ENCODE measurements at regions not wholly inside any gene's neighbourhood (a gene's known extent, or its start where the extent isn't known, plus 50 kb on each side); places are given as distances from the start of the nearest gene placed in this dataset.
"Not testable (repeated sequence)": the region's sequence is repeated elsewhere in the genome, so short reads cannot be mapped to it uniquely, and the experiment has no call there.

DNA sequence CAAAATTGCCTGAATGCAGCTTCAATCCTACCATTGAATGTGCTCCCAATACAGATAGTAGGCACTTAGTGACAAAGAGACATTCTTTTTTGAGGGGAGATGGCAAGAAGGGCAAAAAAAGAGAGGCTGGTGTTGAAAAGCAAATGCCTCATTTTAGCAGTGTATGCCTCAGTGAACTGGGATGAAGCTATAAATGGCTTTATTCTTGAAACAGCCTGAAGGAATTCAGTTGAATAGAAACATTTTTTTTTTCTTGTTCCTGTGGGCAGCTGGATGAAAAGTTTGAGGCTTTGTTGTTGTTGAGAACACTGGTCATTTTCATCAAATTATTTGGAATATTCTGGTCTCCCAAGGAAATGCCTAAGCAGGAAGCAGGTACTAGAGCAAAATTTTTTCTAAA lies 228.9 kb downstream of the RNF144A start:
- no peak for DNase-seq

DNA sequence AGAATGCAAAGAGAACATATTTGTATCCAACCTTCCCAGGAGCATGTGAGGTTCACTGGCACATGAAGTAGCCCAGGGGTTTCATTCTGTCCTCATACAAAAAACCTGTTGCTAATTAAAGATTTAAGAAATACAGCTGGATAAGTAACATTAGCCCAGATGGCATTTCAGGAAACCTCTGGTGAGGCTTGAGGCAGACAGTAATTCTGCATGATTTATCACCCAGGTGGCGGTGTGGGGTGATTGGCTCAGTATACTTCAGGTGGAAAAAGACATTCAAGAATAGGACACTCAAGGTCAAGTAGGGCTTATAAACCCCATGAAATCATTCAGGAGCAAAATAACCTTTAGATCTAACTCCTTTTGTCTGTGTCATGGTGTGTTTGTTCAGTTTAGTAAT lies 237.4 kb downstream of the RNF144A start:
- DNase-seq: no peak

DNA sequence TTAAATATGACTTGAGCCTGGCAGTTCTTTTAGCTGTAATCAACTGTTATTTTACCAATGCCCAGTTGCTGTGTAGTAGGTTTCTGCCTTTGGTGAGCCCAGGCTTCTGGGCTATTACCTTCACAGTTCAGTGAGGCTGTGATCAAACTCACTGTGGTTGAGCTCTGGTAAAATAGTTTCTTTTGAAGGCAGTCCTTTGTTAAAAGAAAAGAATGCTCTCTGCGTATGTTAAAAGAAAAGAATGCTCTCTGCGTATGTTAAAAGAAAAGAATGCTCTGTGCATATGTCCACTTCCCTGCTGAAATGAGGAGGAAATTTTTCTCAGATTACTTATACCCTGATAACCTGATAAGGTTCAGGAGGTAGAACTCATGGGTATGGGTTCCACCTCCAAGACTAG lies 244.3 kb downstream of the RNF144A start:
- no peak for DNase-seq

DNA sequence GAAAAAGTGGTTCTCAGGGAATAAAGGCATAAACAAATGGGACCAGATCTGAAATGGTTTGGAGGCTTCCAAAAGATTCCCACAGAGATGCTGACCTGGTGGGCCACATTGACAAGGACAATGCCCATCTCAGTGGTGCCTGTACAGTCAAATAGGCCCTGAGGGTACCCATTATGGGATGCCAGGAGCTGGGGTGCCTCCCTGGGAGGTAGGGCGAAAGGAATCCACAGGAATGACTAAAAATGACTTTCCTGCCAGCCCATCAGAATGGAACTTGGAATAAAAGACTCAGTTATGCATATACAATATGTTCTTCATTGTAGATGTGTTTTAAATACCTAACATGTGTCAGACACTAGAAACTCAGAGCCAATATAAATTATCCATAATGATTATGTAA lies 248.5 kb downstream of the RNF144A start:
- no peak for DNase-seq

DNA sequence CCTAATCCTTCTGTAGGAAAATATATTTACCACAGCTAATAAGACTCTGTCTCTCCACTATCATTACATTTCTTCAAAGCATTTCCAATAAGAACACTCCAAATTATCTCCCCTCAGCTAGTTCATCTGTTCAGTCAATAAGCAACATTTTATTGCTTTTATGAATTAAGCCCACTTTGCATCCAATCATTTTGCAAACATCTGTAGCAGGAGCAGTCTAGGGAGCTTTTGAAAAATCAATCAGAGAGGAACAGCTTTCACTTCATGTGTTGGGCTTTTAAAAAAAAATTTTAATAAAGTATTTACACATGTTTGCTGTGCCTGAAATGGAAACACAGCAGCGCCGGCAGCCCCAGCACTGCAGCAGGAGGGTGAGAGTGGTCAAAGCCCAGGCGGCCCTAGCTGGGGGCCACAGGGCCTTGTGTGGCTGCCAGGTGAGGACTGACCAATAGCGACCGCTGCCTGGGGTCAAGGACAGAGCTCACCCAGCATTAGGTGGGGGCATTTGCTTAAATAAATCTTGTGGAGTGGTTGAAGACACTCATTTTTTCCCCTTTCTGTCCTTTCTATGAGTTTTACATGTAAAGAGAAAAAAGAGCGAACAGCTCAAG lies 250.7 kb downstream of the RNF144A start:
- DNase-seq: no peak

DNA sequence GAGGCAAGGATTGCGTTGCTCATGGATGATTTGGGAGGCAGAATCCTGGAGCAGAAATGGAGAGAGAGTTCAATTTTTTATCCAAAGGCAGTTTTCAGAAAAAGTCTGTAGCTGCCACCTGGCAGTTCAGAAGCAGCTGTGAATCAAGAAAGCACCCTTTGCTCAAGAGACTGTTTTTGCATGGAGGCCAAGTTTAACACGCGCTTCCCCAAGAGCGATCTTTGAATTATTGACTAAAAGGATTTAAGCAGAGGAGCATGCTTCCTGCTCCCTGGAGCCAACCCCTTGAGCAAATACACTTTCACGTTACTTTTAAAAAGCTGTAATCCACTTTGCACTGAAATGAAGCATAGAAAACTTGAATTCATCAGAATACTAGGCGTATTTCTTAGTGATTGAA lies 252.4 kb downstream of the RNF144A start:
- no peak for DNase-seq

DNA sequence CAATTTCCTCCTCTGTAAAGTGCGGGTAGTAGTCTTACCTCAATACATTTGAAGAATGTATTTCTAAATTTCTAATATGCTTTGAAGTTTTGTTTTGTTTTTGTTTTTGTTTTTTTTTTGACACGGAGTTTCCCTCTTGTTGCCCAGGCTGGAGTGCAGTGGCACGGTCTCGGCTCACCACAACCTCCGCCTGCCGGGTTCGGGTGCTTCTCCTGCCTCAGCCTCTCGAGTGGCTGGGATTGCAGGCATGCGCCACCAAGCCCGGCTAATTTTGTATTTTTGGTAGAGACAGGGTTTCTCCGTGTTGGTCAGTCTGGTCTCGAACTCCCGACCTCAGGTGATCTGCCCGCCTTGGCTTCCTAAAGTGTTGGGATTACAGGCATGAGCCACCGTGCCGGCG lies 261.8 kb downstream of the RNF144A start:
- DNase-seq: not testable (repeated sequence)

DNA sequence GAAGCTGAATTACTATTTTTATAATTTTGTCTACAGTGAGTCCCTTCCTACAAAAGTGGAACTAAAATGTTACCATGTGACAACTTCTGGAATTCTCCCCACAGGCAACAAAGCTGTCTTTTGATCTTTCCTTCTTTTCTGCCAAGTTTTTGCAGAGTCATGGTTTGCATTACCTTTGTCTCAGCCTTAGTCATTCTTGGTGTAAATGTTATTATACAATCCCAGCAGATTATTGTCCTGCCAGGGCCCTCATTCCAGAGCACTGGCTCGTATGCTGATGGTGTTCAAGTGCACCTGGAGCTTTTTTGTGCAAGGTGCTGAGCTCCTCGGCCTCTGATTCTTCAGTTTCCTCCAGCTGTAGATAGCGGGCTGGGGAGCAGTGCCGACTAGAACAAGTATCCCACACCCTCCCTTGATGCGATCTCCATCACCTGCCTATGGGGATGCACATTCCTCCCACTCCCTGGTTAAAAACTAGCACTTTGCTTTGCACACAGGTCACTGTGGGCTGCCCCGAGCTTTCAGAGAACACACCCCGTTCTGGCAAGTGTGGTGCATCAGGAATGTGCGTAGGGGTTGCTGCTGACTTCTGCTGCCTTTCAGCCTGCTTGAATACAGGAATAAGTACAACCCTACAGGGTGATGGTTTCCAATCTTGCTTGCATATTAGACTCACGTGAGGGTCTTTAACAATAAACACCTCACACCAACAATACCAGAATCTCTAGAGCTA lies 263.6 kb downstream of the RNF144A start:
- no peak for DNase-seq

DNA sequence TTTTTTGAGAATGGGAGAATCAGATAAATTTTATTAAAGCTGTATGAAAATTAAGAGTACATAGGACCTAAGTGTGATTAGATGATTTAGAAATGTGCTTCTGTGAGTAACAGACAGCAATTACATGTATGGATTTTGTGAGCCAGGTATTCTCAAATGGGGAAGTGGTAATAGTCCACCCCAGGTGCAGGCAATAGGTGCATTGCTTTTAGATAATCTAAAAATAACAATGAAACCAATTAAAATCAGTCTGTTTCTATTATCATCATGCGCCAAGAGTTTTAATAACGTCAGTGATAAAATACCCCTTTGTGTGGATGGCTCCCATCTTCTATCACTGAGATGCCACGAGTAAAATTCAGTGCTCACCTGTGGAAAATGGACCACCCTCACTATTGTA lies 265.3 kb downstream of the RNF144A start:
- no peak for DNase-seq

DNA sequence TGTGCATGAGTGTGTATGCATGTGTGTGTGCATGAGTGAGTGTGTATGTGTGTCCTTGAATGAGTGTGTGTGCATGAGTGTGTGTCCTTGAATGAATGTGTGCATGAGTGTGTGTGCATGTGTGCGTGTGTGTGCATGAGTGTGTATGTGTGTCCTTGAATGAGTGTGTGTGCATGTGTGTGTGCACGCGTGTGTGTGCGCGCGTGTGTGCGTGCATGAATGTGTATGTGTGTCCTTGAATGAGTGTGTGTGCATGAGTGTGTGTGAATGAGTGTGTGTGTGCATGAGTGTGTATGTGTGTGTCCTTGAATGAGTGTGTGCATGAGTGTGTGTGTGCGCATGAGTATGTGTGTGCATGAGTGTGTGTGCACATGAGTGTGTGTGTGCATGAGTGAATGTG lies 271.9 kb downstream of the RNF144A start:
- no peak for DNase-seq

DNA sequence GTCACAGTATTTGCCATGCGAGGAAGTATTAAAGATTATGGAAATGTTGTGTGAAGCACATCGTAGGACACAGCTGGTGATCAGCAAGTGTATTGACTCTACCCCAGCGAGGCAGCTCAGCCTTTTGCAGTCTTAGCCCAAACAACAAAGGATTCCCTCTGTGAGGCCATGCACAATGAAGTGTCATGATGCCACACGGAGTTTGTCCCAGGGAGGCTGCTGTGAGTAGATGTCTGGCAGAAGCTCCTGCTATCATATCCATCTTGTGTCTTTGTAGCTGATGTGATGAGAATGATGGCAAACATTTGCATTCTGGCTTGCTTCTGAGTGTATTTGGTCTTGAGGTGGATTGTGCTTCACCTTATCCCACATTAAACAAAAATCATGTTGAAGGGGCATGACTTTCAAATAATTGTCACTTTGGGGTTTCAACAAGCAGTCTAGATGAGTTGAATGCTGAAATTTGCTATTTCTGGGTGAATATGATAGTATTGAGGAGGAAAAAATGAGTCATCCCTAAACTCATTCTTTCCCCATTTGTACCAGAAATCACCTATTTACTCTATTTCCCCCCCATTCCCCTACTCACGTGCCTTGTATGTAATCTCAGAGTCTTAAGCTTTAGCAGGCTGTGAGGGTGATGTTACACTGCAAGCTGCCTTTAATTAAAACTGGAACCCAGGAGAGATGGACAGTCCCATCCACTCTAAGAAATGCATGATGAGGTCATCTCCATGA lies 273.5 kb downstream of the RNF144A start:
- no peak for DNase-seq

DNA sequence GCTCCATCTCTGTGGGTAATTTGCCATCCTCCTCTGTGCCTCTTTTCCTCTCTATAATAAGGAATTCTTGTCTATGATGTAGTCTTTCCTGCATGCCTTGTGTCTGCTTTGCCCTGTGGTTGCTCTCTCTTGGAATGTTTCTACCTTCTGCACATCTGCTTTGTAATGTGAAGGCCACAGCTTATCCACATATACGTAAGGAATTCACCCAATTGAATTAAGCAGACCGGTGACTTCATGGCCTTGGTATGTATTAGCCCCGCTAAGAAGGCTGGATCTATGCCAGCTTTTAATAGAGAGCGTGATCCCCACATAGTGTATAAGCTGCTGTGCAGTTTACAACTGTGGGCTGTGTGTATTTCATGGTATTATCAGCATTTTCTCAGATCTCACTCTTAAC lies 274.7 kb downstream of the RNF144A start:
- DNase-seq: no peak

DNA sequence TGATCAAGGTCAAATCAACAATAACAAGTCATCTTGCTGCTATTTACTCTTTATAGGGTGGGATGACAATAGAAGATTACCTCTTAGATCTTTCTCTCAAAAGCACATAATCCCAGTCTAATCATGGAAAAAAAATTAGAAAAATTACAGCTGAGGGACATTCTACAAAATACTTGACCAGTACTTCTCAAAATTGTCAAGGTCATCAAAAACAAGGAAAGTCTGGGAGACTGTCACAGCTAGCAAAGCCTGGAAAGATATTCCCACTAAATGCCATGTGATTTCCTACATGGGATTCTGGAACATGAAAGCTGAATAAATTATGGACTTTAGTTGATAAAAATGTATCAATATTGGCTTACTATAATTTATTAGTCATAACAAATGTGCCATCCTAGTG lies 276.2 kb downstream of the RNF144A start:
- no peak for DNase-seq

DNA sequence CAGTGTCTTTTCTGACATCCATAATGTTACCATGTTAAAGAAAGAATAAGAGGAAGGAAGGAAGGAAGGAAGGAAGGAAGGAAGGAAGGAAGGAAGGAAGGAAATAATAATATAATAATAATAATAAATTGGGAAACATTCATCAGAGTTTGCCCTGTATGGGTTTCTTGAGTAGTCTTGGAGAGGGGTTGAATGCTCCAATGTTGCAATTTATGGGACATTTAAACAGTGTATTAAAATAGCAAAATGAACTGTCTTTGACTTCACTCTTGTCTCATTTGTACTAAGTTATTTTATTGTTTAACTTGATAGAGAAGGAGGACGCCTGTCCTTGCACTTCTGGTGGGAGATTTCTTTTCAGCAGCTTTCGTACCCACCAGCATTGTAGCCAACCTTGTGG lies 277.7 kb downstream of the RNF144A start:
- DNase-seq: no peak

DNA sequence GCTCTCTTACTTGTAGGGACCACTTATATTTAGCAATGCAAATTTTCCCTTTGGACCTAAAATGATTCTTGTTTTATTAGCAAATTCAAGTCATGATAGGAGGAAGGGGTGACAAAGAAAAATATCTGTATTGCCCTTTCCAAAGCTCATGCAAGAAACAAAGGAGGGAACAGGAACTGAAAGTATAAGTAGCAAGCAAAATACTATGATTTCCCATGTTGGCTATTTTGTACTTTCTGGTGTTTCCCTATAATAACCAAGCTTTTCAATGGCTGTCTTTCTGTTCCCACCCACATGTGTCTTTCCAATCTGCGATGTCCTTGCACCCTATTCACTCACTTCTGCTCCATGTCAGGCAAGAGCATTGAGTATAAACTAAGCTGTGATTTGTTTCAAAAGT lies 279.7 kb downstream of the RNF144A start:
- no peak for DNase-seq

DNA sequence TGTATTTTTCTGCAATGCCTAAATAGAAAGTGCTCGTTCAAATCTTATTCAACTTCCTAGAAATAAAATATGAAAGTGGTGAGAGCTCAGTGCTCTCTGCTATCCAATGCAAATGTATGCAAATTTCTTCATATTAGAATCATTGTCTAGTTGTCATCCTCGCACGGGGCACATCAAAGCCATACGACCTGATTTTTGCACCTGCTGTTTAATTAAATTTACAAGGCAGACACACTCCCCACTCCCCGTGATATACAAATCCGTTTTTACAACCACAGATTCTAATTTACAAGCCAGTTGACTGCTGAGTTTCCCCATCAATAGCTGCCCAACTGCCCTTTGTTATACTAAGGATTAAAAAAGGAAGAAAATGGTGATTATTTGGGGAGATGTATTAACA lies 284.6 kb downstream of the RNF144A start:
- no peak for DNase-seq

DNA sequence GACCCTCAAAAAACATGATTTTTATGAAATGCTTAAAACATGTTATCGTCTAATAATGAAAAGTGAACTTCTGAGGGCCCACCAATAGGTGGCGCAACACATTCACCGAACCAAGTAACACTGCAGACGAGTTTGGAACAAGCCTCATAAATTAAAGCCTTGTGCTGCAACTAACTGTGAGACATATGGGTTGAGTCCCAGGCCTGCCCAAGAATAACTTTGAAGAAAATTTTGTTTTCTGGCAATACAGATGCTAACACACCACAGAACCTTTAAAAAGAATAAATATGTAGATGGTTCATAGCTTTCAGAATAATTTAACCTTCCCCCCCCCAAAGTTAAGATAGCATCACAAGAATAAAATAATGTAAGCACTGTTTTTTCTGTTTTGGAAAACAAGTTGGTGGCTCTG lies 285.9 kb downstream of the RNF144A start:
- DNase-seq: no peak

DNA sequence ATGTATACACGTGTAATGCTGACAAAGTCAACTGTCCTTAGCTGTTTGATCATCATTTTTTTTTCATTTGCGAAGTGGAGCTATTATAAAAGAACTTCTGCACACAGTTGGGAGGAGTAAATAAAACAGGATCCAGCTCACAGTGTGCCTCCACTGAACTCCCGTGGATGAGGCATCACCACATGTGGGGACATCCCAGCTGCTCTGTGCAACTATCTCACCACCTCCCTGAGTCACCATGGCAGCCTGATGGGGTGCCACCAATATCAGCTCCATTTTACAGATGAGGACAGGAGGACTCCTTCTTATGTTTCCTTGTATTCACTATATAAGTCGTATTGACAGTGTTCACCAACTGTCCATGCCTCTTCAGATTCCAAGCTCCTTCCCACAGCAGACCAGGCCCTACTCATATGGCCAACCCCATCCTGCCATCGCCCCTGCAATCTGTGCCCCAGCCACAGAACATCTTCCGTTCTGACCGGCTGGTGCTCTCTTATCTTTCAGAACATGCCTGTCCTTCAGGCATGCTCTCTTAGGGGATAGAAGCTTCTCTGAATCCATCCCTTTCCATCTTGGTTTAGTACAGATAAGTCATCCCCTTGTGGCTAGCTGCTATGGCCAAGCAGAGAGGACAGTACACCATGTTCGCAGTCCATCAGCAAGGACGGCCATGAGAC lies 288.1 kb downstream of the RNF144A start:
- DNase-seq: no peak

DNA sequence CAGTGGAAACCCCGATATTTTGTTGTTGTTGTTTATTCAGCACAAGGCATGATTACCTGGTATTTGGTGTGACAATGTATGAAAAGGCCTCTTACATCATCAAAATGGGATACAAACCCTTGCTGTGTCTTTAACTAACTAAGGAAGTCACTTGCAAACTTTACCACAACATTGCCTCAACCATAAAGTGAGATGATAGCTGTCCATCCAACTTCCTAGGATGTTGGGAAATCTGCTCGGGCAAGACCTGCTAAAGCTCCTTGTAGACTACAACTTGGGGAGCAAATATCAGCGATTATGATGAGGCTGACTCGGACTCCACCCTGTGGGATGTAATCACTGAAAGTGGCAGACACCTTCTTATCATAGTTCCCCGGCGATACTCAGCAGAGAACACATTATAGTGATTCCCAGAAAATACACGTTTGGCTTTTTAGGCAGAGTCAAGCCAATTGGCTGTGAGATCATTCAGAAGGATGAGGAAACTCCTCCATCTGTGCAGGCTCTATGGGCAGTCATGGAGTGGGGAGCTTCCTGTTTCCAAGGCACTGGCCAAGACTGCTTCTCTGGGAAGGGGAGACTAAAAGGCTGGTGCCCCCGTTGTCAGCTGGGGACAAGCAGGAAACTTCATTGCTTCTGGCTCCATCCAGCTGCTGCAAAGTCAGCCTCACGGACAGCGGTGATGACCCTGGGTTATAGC lies 289.0 kb downstream of the RNF144A start:
- no peak for DNase-seq

DNA sequence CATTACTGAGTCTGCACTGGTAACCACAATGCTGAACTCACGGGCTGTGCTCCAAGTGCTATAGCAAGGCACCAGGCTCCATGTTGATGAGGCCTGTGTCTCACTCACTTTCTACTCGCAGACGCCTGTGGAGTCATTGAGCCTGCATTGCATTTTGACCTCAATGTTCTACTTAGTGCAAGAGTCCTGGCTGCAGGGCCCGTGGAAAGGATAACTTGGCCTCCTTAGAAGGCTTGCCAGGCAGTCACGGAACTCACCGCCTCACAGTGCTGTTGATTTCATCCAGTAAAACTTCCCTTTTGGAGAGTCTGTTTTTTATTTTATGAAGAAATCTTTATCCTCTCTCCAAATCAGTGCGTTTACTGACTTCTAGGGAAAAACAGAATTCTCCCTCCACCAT lies 290.4 kb downstream of the RNF144A start:
- DNase-seq: no peak

DNA sequence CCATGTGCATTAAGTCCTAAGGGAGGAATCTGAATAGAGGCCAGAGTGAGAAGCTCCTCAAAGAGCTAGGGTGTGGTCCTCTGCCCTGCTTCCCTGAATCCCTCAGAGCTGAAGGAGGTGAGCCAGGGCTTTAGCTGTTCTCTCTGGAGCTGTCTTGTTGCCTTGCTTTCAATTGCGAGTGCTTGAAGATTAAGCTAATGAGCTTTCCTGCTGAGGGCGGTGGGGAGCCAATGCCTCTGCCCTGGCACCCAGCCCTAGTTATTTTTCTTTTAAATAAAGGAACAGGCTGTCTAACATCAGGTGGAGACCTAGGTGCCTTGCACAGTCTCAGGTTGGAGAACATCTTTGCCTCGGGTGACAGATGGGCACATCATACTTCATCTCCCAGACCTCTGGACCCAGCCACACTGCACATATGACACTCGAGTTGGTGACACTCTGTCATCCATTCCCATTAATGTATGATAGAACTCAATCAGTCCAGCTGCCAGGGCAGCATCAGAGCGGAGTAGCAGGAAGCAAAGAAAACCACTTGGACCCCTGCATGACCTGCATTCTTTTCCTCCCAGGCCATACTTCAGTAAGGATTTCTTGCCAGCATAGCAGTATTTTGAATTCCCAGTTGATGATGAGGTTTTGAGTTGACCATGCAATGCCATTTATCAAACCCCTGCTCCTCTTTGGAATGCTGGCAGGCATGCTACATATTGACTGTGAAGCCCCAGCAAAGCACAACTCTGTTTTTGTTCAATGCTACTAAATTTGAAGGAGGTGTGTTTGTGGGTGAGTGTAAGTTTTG lies 292.7 kb downstream of the RNF144A start:
- DNase-seq: no peak

DNA sequence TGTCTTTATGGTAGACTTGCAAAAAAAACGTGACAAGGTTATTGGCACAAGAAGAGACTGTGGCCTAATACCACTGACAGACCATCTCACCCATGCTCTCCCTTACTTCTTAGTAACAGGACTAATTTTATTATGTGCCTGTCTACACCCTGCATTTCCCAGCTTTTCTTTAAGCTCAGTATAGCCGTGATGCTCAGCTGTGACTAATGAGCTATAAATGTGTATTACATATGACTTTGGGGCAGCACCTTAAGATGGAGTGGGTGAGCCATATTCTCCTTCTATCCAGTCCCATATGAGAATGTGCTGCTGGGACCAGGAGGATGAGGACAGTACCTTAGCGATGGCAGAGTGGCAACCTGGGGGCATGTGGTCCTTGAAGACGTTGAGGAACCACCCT lies 293.5 kb downstream of the RNF144A start:
- no peak for DNase-seq

All from GOT3 (cell line).